SH-SY5Y (cell line): ENCODE measurements at regions not wholly inside any gene's neighbourhood (a gene's known extent, or its start where the extent isn't known, plus 50 kb on each side); places are given as distances from the start of the nearest gene placed in this dataset.

Experiments
- GATA2 ChIP-seq: IDR thresholded peaks from 2 replicates; pipeline ENCODE4 v1.6.1; 2011; ENCODE audit warnings: mild to moderate bottlenecking, low read depth, low read length
- GATA3 ChIP-seq: IDR thresholded peaks from 2 replicates; pipeline ENCODE4 v1.6.1; 2011; ENCODE audit warnings: low read depth, mild to moderate bottlenecking, low read length, moderate library complexity

DNA sequence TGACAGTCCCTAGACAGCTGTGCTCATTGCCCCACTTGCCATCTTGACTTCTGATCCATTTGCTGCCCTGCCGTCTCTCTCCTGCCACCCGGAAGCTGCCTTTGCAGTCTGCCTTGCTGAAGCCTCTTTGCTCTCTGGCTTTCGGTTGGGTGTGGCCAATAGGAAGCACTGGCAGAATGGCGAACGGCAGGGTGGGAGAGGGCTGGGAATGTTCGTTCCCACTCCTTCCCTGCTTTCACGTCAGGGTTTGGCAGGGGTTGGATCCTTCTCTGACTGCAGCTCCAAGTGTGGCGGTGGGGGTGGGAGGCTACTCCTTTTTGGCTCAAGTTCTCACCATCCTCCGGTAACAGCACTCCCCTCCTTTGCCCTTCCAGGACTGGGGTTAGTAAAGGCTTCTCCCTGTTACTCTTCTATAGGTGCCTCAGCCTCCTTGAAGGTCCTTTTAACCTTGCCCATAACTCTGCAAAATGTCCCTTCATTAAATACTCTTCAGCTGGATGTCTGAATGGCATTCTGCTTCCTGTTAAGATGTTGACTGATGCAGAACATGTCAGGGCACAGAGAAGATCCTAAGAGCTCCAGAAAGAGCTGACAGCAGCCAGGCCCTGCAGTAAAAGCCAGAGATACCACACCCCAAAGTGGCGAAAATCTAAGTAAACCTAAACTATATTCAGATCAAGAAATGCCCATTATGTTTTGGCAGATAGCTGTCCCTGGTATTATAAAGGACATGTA, 299.7 kb downstream of the CDCA7 start:
- no peak for TF ChIP-seq GATA2
- TF ChIP-seq GATA3: no peak
